ENCODE measurements at regions not wholly inside any gene's neighbourhood (a gene's known extent, or its start where the extent isn't known, plus 50 kb on each side); places are given as distances from the start of the nearest gene placed in this dataset.

DNA sequence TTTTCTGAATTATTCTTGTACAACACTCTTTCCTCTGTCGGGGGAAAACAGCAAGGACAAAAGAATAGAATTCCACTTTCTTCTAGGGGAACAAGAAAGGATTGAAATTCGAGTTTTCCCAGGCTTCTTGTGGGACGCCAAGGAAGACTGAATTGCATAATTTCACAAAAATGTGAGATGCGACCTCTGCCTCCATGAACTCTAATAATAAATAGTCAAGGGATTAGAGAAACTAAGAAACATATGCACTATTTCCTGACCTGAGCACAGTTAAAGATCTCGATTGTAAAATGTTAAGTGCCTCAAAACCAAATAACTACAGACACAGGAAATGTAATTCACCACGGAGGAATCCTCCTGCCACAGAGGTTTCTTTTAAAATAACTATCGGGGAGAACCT lies 117.3 kb upstream of the MARK1 start:
- no peak for DNase-seq

DNA sequence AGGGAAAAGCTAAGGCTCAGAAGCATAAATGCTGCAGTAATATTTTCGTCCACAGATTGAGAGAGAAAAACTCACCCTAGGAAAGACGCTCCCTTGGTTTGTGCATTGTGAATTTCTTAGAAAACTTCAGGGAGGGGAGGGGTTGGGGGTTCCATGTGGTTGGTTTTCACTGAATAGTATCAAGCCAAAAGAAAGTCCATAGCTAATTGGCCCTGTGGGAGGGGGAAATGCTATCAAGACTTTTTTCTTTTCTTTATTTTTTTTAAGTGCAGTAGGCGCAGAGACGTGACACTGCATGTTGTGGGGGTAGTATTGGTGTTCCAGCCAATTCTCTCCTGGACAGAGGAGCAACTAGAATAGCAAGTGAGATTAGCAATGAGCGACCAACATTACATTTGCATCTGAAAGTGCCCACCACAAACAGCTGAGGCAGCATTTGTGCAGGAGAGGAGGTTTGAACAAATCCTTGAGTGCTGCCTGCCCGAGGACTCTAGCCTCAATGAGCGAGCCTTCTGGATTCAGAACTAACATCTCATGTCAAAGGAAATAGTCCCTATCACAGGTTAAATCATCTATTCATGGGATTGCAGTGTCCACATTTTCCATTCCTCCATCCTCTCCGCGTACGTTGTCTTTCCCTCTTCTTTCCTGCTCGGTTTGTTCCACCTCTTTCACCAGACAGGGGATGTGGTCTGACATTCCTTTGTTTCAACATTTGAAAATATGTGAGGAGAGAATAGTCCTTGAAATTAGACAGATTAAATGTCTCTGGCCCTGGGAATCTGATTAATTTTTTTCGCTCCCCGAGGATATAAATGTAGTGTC lies 118.0 kb upstream of the MARK1 start:
- DNase-seq: no peak

GRCh38 chr1:220407191-220407590 lies 120.7 kb upstream of the MARK1 start:
- DNase-seq: no peak

DNA sequence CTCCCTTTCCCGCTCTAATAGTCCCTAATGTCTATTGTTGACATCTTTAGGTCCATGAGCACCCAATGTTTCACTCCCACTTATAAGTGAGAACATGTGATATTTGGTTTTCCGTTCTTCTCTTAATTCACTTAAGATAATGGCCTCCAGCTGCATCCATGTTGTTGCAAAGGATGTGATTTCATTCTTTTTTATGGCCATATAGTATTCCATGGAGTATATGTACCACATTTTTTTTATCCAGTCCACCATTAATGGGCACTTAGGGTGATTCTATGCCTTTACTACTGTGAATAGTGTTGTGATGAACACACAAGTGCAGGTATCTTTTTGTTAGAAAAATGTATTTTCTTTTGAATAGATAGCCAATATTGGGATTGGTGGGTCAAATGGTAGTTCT lies 126.0 kb upstream of the RAB3GAP2 start:
- DNase-seq: no peak

GRCh38 chr1:220391491-220391890 lies 119.2 kb upstream of the RAB3GAP2 start:
- DNase-seq: no peak

DNA sequence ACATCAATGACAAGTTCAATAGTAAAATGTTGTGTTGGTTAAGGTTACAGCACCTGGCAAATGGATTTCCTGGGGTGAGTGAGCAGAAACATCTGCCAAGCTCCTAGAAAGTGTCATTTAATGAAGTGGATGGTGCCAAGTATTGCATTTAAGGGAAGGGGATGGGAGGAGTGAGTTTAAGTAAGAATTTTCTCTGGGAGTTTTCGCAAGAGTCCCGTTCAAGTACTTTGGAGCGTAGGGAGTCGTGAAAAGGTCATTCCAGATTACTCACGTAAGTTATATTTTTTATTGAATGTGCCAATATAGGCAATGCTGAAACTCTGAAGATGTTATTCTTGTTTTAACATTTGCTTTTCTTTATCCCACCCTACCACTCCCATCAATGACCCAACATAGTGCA lies 117.4 kb upstream of the RAB3GAP2 start:
- DNase-seq: no peak

GRCh38 chr1:220386494-220387195 lies 114.4 kb upstream of the RAB3GAP2 start:
- no peak for DNase-seq

DNA sequence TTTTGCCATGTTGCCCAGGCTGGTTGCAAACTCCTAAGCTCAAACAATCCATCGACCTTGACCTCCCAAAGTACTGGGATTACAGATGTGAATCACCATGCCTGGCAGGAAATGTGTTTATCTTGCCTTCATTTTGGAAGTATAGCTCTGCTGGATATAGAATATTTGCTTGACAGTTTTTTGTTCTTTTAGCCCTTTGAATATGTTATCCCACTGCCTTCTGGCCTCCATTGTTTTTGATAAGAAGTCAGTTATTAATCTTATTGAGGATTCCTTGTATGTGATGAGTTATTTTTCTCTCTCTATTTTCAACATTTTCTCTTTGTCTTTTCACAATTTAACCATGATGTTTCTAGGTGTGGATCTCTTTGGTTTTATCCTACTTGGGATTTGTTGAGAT lies 112.9 kb upstream of the RAB3GAP2 start:
- DNase-seq: no peak

GRCh38 chr1:220382994-220383393 lies 110.7 kb upstream of the RAB3GAP2 start:
- no peak for DNase-seq

- DNase-seq: no peak
These were observed 108.6 kb upstream of the RAB3GAP2 start for GRCh38 chr1:220380885-220381284.

- DNase-seq: no peak
These were observed 106.5 kb upstream of the RAB3GAP2 start for GRCh38 chr1:220378571-220379302.

DNA sequence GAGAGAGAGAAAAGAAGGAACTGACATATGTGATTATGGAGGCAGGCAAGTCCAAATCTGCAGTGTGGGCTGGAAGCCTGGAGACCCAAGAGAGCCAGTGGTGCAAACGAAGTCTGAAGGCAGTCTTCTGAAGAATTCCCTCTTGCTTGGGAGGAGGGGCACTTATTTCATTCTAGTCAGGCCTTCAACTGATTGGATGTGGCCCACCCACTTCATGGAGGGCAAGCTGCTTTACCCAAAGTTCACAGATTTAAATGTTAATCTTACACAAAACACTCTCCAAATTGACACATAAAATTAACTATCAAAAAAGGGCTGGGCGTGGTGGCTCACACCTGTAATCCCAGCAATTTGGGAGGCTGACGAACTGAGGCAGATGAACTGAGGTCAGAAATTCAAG lies 103.5 kb upstream of the RAB3GAP2 start:
- DNase-seq: no peak

DNA sequence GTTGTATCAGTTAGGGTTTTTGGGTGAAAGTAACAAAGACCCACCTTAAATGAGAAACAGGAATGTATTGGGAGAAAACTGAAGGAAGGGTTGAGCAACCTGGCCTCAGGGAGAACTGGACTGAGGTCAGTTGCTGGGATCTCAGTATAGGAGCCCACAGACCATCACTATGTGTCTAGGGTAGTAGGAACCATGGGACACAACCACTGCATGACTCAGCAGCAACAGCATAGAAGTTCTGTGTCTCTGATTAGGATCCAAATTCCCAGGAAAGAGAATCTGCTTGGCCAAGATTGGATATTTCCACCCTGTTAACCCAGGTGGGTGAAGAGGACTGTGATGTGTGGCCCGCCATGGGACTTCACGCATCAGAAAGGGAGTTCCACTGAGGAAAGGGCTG lies 102.2 kb upstream of the RAB3GAP2 start:
- no peak for DNase-seq

GRCh38 chr1:220372451-220372850 lies 100.2 kb upstream of the RAB3GAP2 start:
- no peak for DNase-seq

- no peak for DNase-seq
These were observed 99.1 kb upstream of the RAB3GAP2 start for GRCh38 chr1:220371324-220371723.

DNA sequence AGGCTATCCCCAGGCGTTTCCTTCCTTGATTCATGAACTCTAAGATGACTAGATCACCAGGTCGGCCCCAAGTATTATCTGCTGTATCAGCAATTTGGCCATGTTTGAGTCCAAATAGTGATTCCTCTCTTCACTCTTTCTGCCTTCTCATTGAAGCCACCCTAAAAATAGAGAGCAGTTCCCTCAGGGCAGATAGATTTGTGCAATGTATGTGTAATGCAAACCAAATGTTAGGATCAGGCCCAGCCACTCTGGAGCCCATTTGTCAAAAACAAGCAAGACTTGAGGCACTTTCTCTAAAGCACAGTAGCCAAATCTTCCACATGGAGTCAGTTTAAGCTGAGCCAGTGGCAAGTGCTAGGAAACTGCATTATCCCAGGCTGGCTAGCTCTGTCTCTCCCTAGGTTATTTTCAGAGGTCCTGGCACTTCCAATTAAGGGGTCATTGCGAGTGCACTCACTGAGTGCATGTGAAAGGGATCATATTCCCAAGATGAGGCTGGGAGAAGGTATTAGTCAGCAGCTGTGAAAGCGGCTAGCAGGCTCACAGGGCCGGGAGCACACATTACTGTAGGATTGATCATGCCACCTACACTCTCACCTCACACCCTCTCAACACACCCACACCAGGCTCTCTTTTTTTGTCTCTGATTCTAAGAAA lies 97.9 kb upstream of the RAB3GAP2 start:
- no peak for DNase-seq

DNA sequence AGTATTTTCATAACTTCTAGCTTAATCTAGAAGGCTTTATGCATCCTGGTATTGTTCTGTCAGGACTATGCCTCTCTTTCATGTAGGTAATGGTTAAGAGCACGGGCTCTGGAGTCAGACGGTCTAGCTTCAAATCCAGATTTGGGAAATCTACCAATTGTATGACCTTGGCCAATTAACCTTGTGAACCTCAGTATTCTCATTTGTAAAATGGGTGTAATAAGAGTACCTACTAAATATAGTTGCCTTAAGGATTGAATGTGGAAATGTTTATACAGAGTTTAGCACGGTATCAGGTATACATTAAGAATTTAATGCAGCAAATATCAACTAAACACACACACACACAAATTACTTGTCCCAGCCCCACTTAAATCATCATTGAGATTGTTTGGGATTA lies 97.3 kb upstream of the RAB3GAP2 start:
- DNase-seq: no peak

DNA sequence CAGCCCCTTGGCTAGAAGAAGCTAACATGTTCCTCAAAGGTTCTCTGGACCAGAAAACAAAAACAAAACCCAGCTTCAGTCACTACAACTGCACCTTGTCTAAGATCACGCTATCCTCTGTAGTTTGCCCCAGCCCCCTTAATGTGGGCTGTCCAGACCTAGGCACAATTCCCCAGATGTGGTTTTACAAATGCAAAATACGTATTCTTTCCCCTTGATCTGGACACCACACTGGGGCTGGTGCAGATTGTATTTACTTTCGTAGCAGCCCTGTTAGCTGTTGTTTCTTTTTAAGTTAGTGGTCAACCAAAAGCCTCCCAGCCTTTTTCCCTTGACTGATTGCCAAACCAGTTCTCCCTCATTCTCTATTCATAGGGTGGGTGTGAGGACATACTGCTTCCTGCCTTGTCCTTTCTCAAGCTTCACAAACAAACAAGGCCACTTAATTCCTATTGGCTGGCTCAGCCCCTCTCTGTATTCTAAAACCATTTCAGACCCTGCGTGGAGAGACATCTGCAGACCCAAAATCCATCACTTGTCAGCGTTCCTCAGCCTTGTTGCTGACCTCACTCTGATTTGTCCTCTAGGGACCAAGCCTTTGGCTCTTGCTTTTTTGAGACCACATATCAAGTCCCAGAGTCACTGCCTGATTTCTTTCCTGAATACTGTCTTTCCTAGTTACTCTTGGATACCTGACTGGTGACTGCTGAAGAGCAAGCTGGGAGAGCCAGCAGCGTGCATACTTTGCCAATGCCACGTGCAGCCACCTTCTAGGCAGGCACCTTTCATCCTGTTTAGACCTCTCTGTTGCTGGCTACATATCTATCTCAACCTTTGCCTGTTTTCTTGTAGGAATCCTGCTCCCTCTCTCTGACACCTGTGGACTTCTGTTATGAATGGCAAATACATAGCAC lies 96.4 kb upstream of the RAB3GAP2 start:
- DNase-seq: no peak

DNA sequence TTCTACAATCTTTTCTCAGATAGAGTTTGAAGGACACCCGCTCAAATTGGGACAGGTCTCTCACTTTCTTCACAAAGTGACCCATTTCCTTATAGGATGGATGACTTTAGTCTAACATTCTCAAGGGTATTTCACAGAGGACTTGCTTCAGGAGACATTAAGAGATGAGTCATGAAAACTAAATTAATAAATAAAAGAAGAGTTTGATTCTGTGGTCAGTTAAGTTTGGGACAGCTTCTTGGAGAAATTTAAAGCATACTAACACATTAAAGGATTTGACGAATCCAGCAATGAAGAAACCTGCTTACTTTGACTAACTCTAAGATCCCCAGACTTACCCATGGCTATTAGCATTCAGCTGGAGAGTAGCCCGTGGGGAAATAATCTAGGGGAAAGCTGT lies 95.6 kb upstream of the RAB3GAP2 start:
- no peak for DNase-seq

DNA sequence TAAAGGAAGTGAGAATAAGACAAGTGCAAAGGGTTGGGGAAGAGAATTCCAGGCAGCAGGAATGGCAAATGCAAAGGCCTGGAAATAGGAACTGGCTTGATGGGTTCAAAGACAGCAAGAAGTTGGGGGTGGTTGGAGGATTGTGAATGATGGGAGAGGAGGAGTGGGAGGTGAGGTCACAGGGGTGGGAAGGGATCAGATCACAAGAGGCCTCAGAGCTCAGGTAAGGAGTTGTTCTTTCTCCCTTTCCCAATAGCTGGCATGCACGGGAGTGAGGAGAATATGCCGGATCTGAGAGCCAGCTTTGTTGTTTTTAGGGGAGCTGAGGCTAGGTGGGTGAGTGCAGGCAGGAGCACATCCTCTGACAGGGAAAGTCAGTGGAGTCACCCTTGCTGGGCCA lies 94.0 kb upstream of the RAB3GAP2 start:
- no peak for DNase-seq

- no peak for DNase-seq
These were observed 91.1 kb upstream of the RAB3GAP2 start for GRCh38 chr1:220363196-220363837.

Measured in activated CD4-positive, alpha-beta T cell treated with anti-CD3 and anti-CD28 coated beads, Interleukin-2, amount 50 U/mL, for 16 hours (primary cell).